Activated CD4-positive, alpha-beta T cell treated with anti-CD3 and anti-CD28 coated beads for 36 hours (primary cell): ENCODE measurements at regions not wholly inside any gene's neighbourhood (a gene's known extent, or its start where the extent isn't known, plus 50 kb on each side); places are given as distances from the start of the nearest gene placed in this dataset.
"Not testable (repeated sequence)": the region's sequence is repeated elsewhere in the genome, so short reads cannot be mapped to it uniquely, and the experiment has no call there.

Experiments used
- ATAC-seq: fragments of 200-7000 bp; cut with Tn5 transposase; one replicate; pipeline ENCODE4 v1.10.0; 2021; ENCODE audit warnings: mild to moderate bottlenecking, moderate library complexity
- CTCF ChIA-PET: fragments of 350-600 bp; sonication (Branson Sonifier 250); formaldehyde crosslinking; loops from one replicate; lab custom pipeline; 2021; ENCODE audit warnings: antibody characterized with exemption; lab: Charles Lee
- POLR2A ChIA-PET: fragments of 350-600 bp; sonication (Branson Sonifier 250); formaldehyde crosslinking; loops from one replicate; lab custom pipeline; 2021; ENCODE audit warnings: antibody characterized with exemption, inconsistent platforms; lab: Charles Lee
- DNase-seq: peaks from one replicate; pipeline ENCODE4 v3.0.0-alpha.2; 2020
- H3K27ac Mint-ChIP-seq: one replicate; pipeline ENCODE4 v1.8.0; 2021; ENCODE audit warnings: mixed read lengths
- H3K27me3 Mint-ChIP-seq: one replicate; pipeline ENCODE4 v1.8.0; 2021; ENCODE audit warnings: mixed read lengths
- H3K36me3 Mint-ChIP-seq: one replicate; pipeline ENCODE4 v1.8.0; 2021; ENCODE audit warnings: low read depth, mixed read lengths
- H3K4me1 Mint-ChIP-seq: one replicate; pipeline ENCODE4 v1.8.0; 2021; ENCODE audit warnings: mixed read lengths
- H3K4me3 Mint-ChIP-seq: one replicate; pipeline ENCODE4 v1.8.0; 2021; ENCODE audit warnings: mild to moderate bottlenecking, moderate library complexity, mixed read lengths
- H3K9me3 Mint-ChIP-seq: one replicate; pipeline ENCODE4 v1.8.0; 2021; ENCODE audit warnings: low read depth, mixed read lengths
- intact Hi-C, 2 experiments: fragments of 100-400 bp; cut with DNase I in 1 of 2; cut with micrococcal nuclease in 1 of 2; formaldehyde crosslinking; loops; one replicate each; pipeline versions ENCODE4 v1.14.2 to v1.15.1; 2022 to 2024; cut with DNase I, micrococcal nuclease

GRCh38 chr10:28354511-28354910 lies 51.6 kb upstream of the MPP7 start:
- H3K4me1 Mint-ChIP-seq, result peaks cover 2% of the 10 kb centered on the region

GRCh38 chr10:28355376-28355775 lies 52.5 kb upstream of the MPP7 start:
- H3K27ac Mint-ChIP-seq, result no peak overlapping the region
- DNase-seq (no peak), ATAC-seq (no peak)
- no peaks in the 10 kb centered on the region for H3K9me3 Mint-ChIP-seq
- no peaks in the 10 kb centered on the region for H3K27me3 Mint-ChIP-seq
- ChIA-PET POLR2A (interaction anchor here (0.6 kb wide), 1 partner anchor 28 kb away, joined by 3 read pairs; no protein-coding TSS in a partner anchor), CTCF (interaction anchor here (0.5 to 1.9 kb wide), 4 partner anchors 15 to 91 kb away, joined by 3 to 11 read pairs (median 4); no protein-coding TSS in a partner anchor)
- H3K4me3 Mint-ChIP-seq, result no peak overlapping the region
- peaks cover 2% of the 10 kb centered on the region for H3K4me1 Mint-ChIP-seq
- intact Hi-C loops, result no loop called here
- H3K36me3 Mint-ChIP-seq, result no peaks in the 10 kb centered on the region

More at GRCh38 chr10:28354511-28354910, 51.6 kb upstream of the MPP7 start:
- H3K27ac Mint-ChIP-seq, result no peak overlapping the region
- ATAC-seq (no peak), DNase-seq (no peak)
- intact Hi-C loops, result no loop called here
- H3K4me3 Mint-ChIP-seq, result no peak overlapping the region
- no peaks in the 10 kb centered on the region for H3K36me3 Mint-ChIP-seq
- ChIA-PET POLR2A (interaction anchor here (1.1 kb wide), 1 partner anchor 18 kb away, joined by 3 read pairs; no protein-coding TSS in a partner anchor), CTCF (interaction anchor here (1.3 to 1.9 kb wide), 3 partner anchors 12 to 27 kb away, joined by 4 to 11 read pairs (median 10); no protein-coding TSS in a partner anchor)
- no peaks in the 10 kb centered on the region for H3K9me3 Mint-ChIP-seq
- H3K27me3 Mint-ChIP-seq, result no peaks in the 10 kb centered on the region

- Mint-ChIP-seq H3K27me3 (no peaks in the 10 kb centered on the region), H3K36me3 (no peaks in the 10 kb centered on the region), H3K4me3 (no peak overlapping the region), H3K27ac (no peak overlapping the region), H3K4me1 (peaks cover 2% of the 10 kb centered on the region), H3K9me3 (no peaks in the 10 kb centered on the region)
- intact Hi-C loops, result no loop called here
- ChIA-PET POLR2A (no interaction called here), CTCF (interaction anchor here (0.6 to 1.7 kb wide), 5 partner anchors 9 to 1917 kb away, joined by 3 to 5 read pairs (median 4); no protein-coding TSS in a partner anchor)
- DNase-seq, result no peak
- ATAC-seq, result no peak
These were observed 56.5 kb upstream of the MPP7 start for GRCh38 chr10:28359334-28359733.

GRCh38 chr10:28360175-28360574 lies 57.3 kb upstream of the MPP7 start:
- no peak overlapping the region for H3K4me3 Mint-ChIP-seq
- H3K4me1 Mint-ChIP-seq, result peaks cover 4% of the 10 kb centered on the region
- no peaks in the 10 kb centered on the region for H3K9me3 Mint-ChIP-seq
- no peak for DNase-seq
- no peak overlapping the region for H3K27ac Mint-ChIP-seq
- H3K27me3 Mint-ChIP-seq, result no peaks in the 10 kb centered on the region
- no peak for ATAC-seq
- ChIA-PET POLR2A (no interaction called here), CTCF (no interaction called here)
- intact Hi-C loops, result no loop called here
- H3K36me3 Mint-ChIP-seq, result no peaks in the 10 kb centered on the region

GRCh38 chr10:28363376-28363775 lies 60.5 kb upstream of the MPP7 start:
- DNase-seq (no peak), ATAC-seq (no peak)
- peaks cover 2% of the 10 kb centered on the region for H3K36me3 Mint-ChIP-seq
- ChIA-PET POLR2A (no interaction called here), CTCF (interaction anchor here (0.7 kb wide), 1 partner anchor 859 kb away, joined by 4 read pairs; the partner anchor contains the start of gene RAB18)
- no peak overlapping the region for H3K27ac Mint-ChIP-seq
- no peaks in the 10 kb centered on the region for H3K27me3 Mint-ChIP-seq
- H3K9me3 Mint-ChIP-seq, result no peaks in the 10 kb centered on the region
- H3K4me3 Mint-ChIP-seq, result no peak overlapping the region
- peaks cover 32% of the 10 kb centered on the region for H3K4me1 Mint-ChIP-seq
- intact Hi-C loops, result no loop called here

GRCh38 chr10:28365840-28366239 lies 63.0 kb upstream of the MPP7 start:
- Mint-ChIP-seq H3K4me3 (peak overlapping the region; percentile 11), H3K36me3 (peaks cover 2% of the 10 kb centered on the region), H3K27ac (peak overlapping the region; percentile 84), H3K27me3 (no peaks in the 10 kb centered on the region), H3K9me3 (no peaks in the 10 kb centered on the region), H3K4me1 (peaks cover 44% of the 10 kb centered on the region)
- CTCF ChIA-PET, result interaction anchor here (0.6 to 5.1 kb wide), 8 partner anchors 11 to 1130 kb away, joined by 3 to 37 read pairs (median 6); partner anchors contain the start of gene MPP7
- POLR2A ChIA-PET, result interaction anchor here (0.6 to 0.7 kb wide), 2 partner anchors 29 to 136 kb away, joined by 3 to 4 read pairs; no protein-coding TSS in a partner anchor
- ATAC-seq (no peak), DNase-seq (no peak)
- intact Hi-C loops, result no loop called here

- CTCF ChIA-PET, result interaction anchor here (0.8 to 5.1 kb wide), 8 partner anchors 13 to 116 kb away, joined by 3 to 37 read pairs (median 9); partner anchors contain the start of gene MPP7
- peaks cover 2% of the 10 kb centered on the region for H3K36me3 Mint-ChIP-seq
- intact Hi-C loops, result no loop called here
- ATAC-seq, result no peak
- no peak overlapping the region for H3K4me3 Mint-ChIP-seq
- DNase-seq, result no peak
- no peaks in the 10 kb centered on the region for H3K27me3 Mint-ChIP-seq
- H3K9me3 Mint-ChIP-seq, result no peaks in the 10 kb centered on the region
- POLR2A ChIA-PET, result interaction anchor here (2.0 kb wide), 1 partner anchor 32 kb away, joined by 26 read pairs; no protein-coding TSS in a partner anchor
- H3K4me1 Mint-ChIP-seq, result peaks cover 44% of the 10 kb centered on the region
- H3K27ac Mint-ChIP-seq, result peak overlapping the region; percentile 96
These were observed 64.1 kb upstream of the MPP7 start for GRCh38 chr10:28366994-28367393.

GRCh38 chr10:28367413-28367812 lies 64.5 kb upstream of the MPP7 start:
- POLR2A ChIA-PET, result interaction anchor here (0.7 to 2.0 kb wide), 5 partner anchors 13 to 69 kb away, joined by 4 to 26 read pairs (median 7); partner anchors contain the start of gene MPP7
- CTCF ChIA-PET, result interaction anchor here (0.9 to 5.1 kb wide), 9 partner anchors 8 to 623 kb away, joined by 3 to 37 read pairs (median 6); partner anchors contain the start of gene MPP7
- DNase-seq, result no peak
- Mint-ChIP-seq H3K27ac (peak overlapping the region; percentile 96), H3K4me1 (peaks cover 44% of the 10 kb centered on the region), H3K9me3 (no peaks in the 10 kb centered on the region), H3K4me3 (peak overlapping the region; percentile 54), H3K27me3 (no peaks in the 10 kb centered on the region), H3K36me3 (peaks cover 2% of the 10 kb centered on the region)
- intact Hi-C loops, result no loop called here
- ATAC-seq, result no peak

GRCh38 chr10:28367929-28368484 lies 65.1 kb upstream of the MPP7 start:
- peak overlapping the region; percentile 54 for H3K4me3 Mint-ChIP-seq

GRCh38 chr10:28370107-28370835 lies 67.4 kb upstream of the MPP7 start:
- H3K4me1 Mint-ChIP-seq, result peaks cover 41% of the 10 kb centered on the region
- intact Hi-C loops, result no loop called here
- peaks cover 2% of the 10 kb centered on the region for H3K36me3 Mint-ChIP-seq
- H3K4me3 Mint-ChIP-seq, result no peak overlapping the region
- DNase-seq, result no peak
- CTCF ChIA-PET, result interaction anchor here (0.6 to 5.1 kb wide), 4 partner anchors 10 to 43 kb away, joined by 3 to 37 read pairs (median 14); no protein-coding TSS in a partner anchor
- H3K27ac Mint-ChIP-seq, result no peak overlapping the region
- POLR2A ChIA-PET, result no interaction called here
- H3K27me3 Mint-ChIP-seq, result no peaks in the 10 kb centered on the region
- no peak for ATAC-seq
- H3K9me3 Mint-ChIP-seq, result no peaks in the 10 kb centered on the region

More at GRCh38 chr10:28367929-28368484, 65.1 kb upstream of the MPP7 start:
- Mint-ChIP-seq H3K4me1 (peaks cover 44% of the 10 kb centered on the region), H3K27ac (peak overlapping the region; percentile 96), H3K27me3 (no peaks in the 10 kb centered on the region), H3K9me3 (no peaks in the 10 kb centered on the region), H3K36me3 (peaks cover 2% of the 10 kb centered on the region)
- CTCF ChIA-PET, result interaction anchor here (0.7 to 5.1 kb wide), 15 partner anchors 9 to 624 kb away, joined by 3 to 37 read pairs (median 4); partner anchors contain the start of gene MPP7
- POLR2A ChIA-PET, result interaction anchor here (0.6 to 2.0 kb wide), 6 partner anchors 11 to 70 kb away, joined by 3 to 26 read pairs (median 6); partner anchors contain the start of gene MPP7
- intact Hi-C loops, result loop anchor here (1.0 kb wide), 6 partner anchors 12 to 864 kb away; partner anchors contain the start of genes MPP7 (in 2 of the 2) and RAB18 (in 1 of the 2)
- DNase-seq, result peak; percentile 76
- peak; percentile 90 for ATAC-seq

- H3K9me3 Mint-ChIP-seq, H3K27ac Mint-ChIP-seq, H3K36me3 Mint-ChIP-seq, H3K27me3 Mint-ChIP-seq, intact Hi-C loops, POLR2A ChIA-PET, H3K4me3 Mint-ChIP-seq, DNase-seq, ATAC-seq: not testable (repeated sequence)
- peaks cover 30% of the 10 kb centered on the region for H3K4me1 Mint-ChIP-seq
- CTCF ChIA-PET, result interaction anchor here (0.9 to 3.2 kb wide), 3 partner anchors 10 to 22 kb away, joined by 3 to 25 read pairs (median 3); no protein-coding TSS in a partner anchor
These were observed 68.8 kb upstream of the MPP7 start for GRCh38 chr10:28371638-28372037.
